ENCODE measurements at regions not wholly inside any gene's neighbourhood (a gene's known extent, or its start where the extent isn't known, plus 50 kb on each side); places are given as distances from the start of the nearest gene placed in this dataset.

DNA sequence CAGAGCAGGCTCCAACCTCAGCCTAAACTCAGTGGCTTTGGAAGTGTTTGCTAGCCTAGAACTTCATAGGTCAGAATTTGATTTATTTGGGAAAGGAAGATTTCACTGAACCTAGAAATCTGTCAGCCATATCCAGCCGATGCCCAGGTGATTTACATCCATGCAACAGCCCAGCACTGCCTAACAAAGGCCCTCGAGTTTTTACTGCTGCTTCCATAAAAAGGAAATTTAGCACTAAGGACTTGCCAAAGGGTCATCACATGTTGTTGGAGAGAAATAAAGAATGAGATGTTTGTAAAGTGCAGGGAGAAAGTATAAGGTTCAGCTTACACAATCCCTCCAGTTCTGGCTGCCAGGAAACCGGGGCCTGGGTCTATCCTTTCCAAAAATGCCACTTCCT lies 614.2 kb downstream of the BCL11A start:
- TF ChIP-seq, protein P1, sequence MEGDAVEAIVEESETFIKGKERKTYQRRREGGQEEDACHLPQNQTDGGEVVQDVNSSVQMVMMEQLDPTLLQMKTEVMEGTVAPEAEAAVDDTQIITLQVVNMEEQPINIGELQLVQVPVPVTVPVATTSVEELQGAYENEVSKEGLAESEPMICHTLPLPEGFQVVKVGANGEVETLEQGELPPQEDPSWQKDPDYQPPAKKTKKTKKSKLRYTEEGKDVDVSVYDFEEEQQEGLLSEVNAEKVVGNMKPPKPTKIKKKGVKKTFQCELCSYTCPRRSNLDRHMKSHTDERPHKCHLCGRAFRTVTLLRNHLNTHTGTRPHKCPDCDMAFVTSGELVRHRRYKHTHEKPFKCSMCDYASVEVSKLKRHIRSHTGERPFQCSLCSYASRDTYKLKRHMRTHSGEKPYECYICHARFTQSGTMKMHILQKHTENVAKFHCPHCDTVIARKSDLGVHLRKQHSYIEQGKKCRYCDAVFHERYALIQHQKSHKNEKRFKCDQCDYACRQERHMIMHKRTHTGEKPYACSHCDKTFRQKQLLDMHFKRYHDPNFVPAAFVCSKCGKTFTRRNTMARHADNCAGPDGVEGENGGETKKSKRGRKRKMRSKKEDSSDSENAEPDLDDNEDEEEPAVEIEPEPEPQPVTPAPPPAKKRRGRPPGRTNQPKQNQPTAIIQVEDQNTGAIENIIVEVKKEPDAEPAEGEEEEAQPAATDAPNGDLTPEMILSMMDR (IDR thresholded peaks at IDR 0.05): no peak
- TF ChIP-seq POLR2A (IDR thresholded peaks at IDR 0.05): no peak
